Astrocyte (in vitro differentiated cells and primary cell): ENCODE measurements at regions not wholly inside any gene's neighbourhood (a gene's known extent, or its start where the extent isn't known, plus 50 kb on each side); places are given as distances from the start of the nearest gene placed in this dataset.

Experiments
- EZH2 ChIP-seq: IDR thresholded peaks from 2 replicates; pipeline ENCODE4 v1.6.1; 2012; ENCODE audit warnings: mild to moderate bottlenecking, low read length, inconsistent platforms; ENCODE audit not compliant: insufficient read depth
- TF ChIP-seq, protein P1 (sequence below): IDR thresholded peaks from 2 replicates; pipeline ENCODE4 v1.5.1; 2011; ENCODE audit warnings: low read depth, mild to moderate bottlenecking, inconsistent platforms, low read length, moderate library complexity; ENCODE audit not compliant: insufficient read depth

DNA sequence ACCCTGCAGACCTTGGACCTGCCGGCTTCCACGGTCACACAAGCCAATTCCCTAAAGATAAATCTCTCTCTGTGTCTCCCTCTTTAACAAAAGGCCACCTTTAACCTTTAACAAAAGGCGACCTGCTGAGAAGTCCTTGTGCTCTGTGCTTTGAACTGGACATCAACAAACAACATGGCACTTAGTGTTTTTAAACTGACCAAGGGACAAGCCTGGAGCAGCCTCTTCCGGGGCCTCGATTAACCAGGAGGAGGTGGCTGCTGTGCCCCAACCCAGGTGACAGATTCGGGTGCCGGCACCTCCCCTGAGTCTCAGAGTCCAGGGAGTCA, 135.3 kb downstream of the RTP5 start:
- TF ChIP-seq, protein P1, sequence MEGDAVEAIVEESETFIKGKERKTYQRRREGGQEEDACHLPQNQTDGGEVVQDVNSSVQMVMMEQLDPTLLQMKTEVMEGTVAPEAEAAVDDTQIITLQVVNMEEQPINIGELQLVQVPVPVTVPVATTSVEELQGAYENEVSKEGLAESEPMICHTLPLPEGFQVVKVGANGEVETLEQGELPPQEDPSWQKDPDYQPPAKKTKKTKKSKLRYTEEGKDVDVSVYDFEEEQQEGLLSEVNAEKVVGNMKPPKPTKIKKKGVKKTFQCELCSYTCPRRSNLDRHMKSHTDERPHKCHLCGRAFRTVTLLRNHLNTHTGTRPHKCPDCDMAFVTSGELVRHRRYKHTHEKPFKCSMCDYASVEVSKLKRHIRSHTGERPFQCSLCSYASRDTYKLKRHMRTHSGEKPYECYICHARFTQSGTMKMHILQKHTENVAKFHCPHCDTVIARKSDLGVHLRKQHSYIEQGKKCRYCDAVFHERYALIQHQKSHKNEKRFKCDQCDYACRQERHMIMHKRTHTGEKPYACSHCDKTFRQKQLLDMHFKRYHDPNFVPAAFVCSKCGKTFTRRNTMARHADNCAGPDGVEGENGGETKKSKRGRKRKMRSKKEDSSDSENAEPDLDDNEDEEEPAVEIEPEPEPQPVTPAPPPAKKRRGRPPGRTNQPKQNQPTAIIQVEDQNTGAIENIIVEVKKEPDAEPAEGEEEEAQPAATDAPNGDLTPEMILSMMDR = no peak
- no peak for TF ChIP-seq EZH2
